Ishikawa (cell line): ENCODE measurements at regions not wholly inside any gene's neighbourhood (a gene's known extent, or its start where the extent isn't known, plus 50 kb on each side); places are given as distances from the start of the nearest gene placed in this dataset.

Experiments
- CEBPB ChIP-seq: IDR thresholded peaks from 2 replicates; pipeline ENCODE4 v1.6.1; 2012
- CREB1 ChIP-seq: IDR thresholded peaks from 2 replicates; pipeline ENCODE4 v1.6.1; 2012; ENCODE audit warnings: low read depth
- EGR1 ChIP-seq: IDR thresholded peaks from 2 replicates; pipeline ENCODE4 v1.6.1; 2012
- EP300 ChIP-seq: IDR thresholded peaks from 2 replicates; pipeline ENCODE4 v1.6.1; 2012; ENCODE audit warnings: borderline replicate concordance
- FOXM1 ChIP-seq: IDR thresholded peaks from 2 replicates; pipeline ENCODE4 v1.6.1; 2012; ENCODE audit warnings: low read depth, borderline replicate concordance
- NFIC ChIP-seq: IDR thresholded peaks from 2 replicates; pipeline ENCODE4 v1.6.1; 2012
- RAD21 ChIP-seq: IDR thresholded peaks from 2 replicates; pipeline ENCODE4 v1.6.1; 2012; ENCODE audit warnings: low read depth
- TAF1 ChIP-seq: IDR thresholded peaks from 2 replicates; pipeline ENCODE4 v1.6.1; 2012; ENCODE audit warnings: low read depth, mild to moderate bottlenecking
- TCF12 ChIP-seq: IDR thresholded peaks from 2 replicates; pipeline ENCODE4 v1.6.1; 2012; ENCODE audit warnings: low read depth
- TEAD4 ChIP-seq: IDR thresholded peaks from 2 replicates; pipeline ENCODE4 v1.6.1; 2012
- YY1 ChIP-seq: IDR thresholded peaks from 2 replicates; pipeline ENCODE4 v1.6.1; 2012; ENCODE audit warnings: low read depth
- ZBTB7A ChIP-seq: IDR thresholded peaks from 2 replicates; pipeline ENCODE4 v1.6.1; 2012; ENCODE audit warnings: low read depth
- TF ChIP-seq, protein P1 (sequence below): IDR thresholded peaks from 2 replicates; pipeline ENCODE4 v1.6.1; 2012; ENCODE audit warnings: low read depth, mild to moderate bottlenecking
- TF ChIP-seq, protein P2 (sequence below): IDR thresholded peaks from 2 replicates; pipeline ENCODE4 v1.6.1; 2012
- TF ChIP-seq, protein P3 (sequence below): IDR thresholded peaks from 2 replicates; pipeline ENCODE4 v1.6.1; 2012

DNA sequence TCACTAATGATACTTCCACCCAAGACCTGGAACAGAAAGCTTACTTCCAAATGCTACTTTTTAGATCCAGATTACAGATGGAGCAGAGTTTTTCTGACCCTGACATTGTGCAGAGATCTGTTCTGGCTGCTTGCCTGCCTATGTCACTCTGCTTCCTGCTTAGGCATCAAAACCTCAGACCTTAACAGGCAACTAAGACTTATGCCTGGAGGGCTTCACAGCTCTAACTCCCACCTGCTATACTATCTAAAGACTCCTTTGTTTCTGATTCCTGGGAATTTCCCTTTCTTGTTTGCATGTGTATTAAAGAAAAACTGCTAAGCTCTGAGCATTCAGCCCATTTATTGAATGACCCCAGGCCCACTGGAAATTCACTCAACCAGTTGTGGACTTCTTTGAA is 157.4 kb upstream of the NPHP3 start:
- TF ChIP-seq EP300 (no peak), TAF1 (no peak)

DNA sequence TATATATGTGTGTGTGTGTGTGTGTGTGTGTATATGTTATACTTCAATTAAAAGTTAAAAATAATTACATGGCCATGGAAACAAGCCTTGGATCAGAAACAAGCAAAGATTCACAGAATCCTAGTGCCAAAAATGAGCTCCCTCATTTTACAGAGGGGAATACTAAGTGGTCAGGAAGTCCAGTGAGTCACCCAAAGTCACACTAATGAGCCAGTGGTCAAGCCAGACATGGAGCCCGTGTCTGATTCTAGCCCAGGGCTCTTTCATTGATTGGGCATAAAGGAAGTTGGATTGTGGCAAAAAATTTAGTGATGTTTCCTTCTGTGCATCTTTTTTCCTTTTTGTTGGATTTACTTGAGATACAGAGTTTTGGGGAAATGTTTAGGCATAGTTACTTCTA is 152.5 kb upstream of the NPHP3 start:
- TF ChIP-seq EGR1 = no peak
- TF ChIP-seq CEBPB = no peak
- TF ChIP-seq TEAD4 = no peak

DNA sequence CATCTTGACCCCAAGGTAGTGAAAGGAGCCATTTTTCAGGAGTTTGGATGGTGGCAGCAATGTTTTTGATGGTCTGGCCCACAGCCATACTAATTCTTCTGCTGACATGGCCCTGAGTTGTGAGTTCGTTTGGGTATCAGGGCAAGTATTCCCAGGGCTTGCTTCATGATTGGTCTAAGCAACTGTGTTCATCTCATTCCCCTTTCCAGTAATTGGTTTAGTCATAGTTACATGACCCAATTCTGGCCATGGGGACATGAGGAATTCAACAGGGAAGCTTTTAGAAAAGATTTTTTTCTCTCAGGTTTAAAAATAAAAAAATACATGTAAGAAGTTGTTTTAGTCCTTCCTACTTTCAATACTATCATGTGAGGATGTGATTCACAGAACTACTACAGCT is 150.5 kb upstream of the NPHP3 start:
- TF ChIP-seq, protein P1, sequence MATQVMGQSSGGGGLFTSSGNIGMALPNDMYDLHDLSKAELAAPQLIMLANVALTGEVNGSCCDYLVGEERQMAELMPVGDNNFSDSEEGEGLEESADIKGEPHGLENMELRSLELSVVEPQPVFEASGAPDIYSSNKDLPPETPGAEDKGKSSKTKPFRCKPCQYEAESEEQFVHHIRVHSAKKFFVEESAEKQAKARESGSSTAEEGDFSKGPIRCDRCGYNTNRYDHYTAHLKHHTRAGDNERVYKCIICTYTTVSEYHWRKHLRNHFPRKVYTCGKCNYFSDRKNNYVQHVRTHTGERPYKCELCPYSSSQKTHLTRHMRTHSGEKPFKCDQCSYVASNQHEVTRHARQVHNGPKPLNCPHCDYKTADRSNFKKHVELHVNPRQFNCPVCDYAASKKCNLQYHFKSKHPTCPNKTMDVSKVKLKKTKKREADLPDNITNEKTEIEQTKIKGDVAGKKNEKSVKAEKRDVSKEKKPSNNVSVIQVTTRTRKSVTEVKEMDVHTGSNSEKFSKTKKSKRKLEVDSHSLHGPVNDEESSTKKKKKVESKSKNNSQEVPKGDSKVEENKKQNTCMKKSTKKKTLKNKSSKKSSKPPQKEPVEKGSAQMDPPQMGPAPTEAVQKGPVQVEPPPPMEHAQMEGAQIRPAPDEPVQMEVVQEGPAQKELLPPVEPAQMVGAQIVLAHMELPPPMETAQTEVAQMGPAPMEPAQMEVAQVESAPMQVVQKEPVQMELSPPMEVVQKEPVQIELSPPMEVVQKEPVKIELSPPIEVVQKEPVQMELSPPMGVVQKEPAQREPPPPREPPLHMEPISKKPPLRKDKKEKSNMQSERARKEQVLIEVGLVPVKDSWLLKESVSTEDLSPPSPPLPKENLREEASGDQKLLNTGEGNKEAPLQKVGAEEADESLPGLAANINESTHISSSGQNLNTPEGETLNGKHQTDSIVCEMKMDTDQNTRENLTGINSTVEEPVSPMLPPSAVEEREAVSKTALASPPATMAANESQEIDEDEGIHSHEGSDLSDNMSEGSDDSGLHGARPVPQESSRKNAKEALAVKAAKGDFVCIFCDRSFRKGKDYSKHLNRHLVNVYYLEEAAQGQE = no peak
- TF ChIP-seq TCF12 = no peak
- TF ChIP-seq, protein P2, sequence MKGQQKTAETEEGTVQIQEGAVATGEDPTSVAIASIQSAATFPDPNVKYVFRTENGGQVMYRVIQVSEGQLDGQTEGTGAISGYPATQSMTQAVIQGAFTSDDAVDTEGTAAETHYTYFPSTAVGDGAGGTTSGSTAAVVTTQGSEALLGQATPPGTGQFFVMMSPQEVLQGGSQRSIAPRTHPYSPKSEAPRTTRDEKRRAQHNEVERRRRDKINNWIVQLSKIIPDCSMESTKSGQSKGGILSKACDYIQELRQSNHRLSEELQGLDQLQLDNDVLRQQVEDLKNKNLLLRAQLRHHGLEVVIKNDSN = no peak

DNA sequence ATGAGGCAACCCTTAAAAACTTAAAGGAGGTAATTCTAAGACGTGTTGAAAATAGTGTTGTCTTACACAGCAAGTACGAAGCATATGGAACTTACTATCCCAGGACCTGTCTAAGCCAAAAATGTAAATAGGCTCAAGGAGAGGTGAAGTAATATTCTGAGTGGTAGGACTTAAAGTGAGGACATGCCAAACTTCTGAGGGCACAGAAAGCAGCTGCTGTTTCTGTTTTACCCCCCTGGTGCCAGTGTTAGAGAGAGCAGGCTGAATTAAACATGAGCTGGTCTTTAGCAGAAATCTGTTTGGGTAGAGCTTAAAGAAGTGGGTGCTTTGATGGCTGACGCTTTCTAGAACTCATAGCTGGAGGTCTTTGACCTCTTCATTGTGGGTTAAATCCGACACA is 149.7 kb upstream of the NPHP3 start:
- no peak for TF ChIP-seq FOXM1

DNA sequence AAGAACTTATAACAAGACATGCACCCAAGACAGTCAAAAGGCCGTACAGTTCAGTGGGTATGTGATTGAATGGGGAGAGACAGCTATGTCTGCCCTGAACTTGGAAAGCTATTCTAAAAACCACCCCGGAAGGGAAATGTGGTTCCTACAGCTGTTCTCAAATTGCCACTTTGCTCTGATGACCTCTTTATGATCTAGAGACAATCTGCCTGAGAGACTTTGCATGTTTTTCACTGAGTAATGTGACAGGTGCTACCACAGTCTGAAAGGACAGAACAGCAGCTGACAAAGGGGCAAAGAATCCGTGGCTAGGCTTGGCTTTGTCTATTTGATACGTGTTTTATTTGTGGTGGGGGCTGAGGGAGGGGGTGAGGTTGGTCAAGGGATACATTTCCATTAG is 148.3 kb upstream of the NPHP3 start:
- TF ChIP-seq, protein P1 = no peak
- TF ChIP-seq CREB1 (no peak), FOXM1 (no peak), TAF1 (no peak), NFIC (no peak), RAD21 (no peak)
- TF ChIP-seq, protein P2 = no peak

DNA sequence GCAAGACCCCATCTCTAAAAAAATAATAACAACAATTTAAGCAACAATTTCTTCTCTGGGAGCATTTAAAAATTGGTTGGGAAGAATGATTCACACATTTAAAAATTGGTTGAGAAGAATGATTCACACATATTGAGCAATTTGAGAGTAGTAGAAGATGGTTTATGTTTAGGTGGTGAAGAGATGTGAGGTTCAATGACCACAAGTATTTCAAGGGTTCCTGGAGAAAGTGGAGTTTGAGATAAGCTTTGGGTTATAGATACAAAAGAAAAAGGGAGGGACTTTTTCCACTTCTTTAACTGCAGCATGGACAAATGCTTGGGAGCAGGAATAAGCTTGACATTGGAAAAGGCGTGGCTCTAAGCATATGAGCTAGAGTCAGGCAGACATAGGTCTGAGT is 145.7 kb upstream of the NPHP3 start:
- TF ChIP-seq CEBPB = no peak
- no peak for TF ChIP-seq CREB1
- no peak for TF ChIP-seq RAD21
- no peak for TF ChIP-seq TEAD4
- no peak for TF ChIP-seq NFIC
- TF ChIP-seq, protein P1 = no peak
- TF ChIP-seq YY1 = no peak
- no peak for TF ChIP-seq TCF12
- no peak for TF ChIP-seq EP300
- TF ChIP-seq FOXM1 = no peak
- no peak for TF ChIP-seq EGR1
- TF ChIP-seq ZBTB7A = no peak
- TF ChIP-seq TAF1 = no peak
- TF ChIP-seq, protein P3, sequence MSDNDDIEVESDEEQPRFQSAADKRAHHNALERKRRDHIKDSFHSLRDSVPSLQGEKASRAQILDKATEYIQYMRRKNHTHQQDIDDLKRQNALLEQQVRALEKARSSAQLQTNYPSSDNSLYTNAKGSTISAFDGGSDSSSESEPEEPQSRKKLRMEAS = no peak
- TF ChIP-seq, protein P2 = no peak
